ENCODE measurements at regions not wholly inside any gene's neighbourhood (a gene's known extent, or its start where the extent isn't known, plus 50 kb on each side); places are given as distances from the start of the nearest gene placed in this dataset.

DNA sequence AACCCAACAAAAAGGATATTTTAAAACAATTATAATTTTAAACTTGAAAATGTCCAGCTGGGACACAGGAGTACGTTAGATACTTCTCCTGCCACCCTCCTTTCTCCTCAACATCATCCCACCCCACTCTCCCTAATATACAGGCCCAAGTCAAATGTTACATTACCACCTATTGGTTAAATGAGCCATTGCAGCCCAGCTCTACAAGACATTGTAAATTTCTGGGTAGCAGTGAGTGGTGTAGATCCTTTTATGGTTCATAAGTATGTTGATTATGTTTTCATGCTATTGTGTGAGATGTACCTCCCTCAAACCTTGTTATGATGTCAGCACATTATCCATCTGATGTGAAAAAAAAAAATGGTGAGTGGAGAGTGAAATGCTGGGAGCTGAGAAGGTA lies 187.1 kb upstream of the BCOR start:
- in situ Hi-C loops (cut with HindIII; ENCODE audit: low sequenced_read_pairs) = no loop called here

DNA sequence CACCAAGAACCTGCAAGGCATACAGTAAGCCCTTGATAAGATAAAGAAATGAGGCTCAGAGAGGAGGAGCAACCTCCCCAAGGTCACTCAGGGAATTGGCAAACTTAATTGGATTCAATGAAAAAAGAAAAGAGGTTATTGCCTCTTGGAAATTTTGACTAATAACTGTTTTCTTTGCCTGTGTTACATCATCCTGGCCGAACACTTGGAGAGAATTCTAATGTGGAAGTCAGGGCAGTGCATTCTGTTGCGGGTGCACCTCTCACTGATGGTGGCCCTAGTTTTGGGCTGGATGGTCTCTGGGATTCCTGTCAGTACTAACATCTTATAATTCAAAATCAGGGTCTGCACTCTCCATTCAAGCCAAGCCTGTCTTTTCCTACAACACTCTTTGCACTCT lies 186.2 kb upstream of the BCOR start:
- in situ Hi-C loops (cut with HindIII; ENCODE audit: low sequenced_read_pairs) = no loop called here

DNA sequence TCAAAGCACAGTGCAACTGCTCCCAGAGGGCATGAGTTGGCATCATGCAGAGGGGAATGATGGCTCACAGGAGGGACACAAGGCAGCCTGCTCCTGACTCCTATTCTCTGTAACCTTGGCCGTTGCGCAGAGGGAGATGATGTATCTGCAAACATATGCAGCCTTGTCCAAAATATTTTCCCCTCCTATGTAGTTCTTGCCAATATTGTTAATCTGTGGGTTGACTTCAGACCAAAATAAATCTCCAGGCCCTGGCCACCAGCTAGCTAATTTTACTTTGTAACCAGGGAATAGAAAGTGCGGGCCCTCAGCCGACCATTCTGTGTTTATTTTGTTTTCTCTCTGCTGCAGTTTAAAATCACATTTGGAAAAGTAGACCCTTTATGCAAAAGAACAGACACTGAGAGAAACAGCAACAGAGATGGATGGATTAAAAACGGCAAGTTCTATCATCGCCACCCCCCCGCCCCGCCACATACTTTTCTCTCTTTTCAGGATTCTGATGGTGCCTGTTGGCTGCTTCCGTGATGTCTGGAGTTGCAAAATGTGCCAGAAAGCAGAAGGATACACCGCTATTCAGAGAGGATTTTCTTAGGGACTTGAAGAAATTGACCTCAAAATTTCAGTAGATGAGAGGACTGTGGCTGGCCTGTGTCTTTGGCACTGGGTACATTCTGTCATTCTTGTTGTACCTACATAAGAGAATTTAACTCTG lies 185.3 kb upstream of the BCOR start:
- in situ Hi-C loops (cut with HindIII; ENCODE audit: low sequenced_read_pairs) = no loop called here

- in situ Hi-C loops (cut with HindIII; ENCODE audit: low sequenced_read_pairs) = no loop called here
Observed at GRCh38 chrX:40282348-40282747, 184.6 kb upstream of the BCOR start.

DNA sequence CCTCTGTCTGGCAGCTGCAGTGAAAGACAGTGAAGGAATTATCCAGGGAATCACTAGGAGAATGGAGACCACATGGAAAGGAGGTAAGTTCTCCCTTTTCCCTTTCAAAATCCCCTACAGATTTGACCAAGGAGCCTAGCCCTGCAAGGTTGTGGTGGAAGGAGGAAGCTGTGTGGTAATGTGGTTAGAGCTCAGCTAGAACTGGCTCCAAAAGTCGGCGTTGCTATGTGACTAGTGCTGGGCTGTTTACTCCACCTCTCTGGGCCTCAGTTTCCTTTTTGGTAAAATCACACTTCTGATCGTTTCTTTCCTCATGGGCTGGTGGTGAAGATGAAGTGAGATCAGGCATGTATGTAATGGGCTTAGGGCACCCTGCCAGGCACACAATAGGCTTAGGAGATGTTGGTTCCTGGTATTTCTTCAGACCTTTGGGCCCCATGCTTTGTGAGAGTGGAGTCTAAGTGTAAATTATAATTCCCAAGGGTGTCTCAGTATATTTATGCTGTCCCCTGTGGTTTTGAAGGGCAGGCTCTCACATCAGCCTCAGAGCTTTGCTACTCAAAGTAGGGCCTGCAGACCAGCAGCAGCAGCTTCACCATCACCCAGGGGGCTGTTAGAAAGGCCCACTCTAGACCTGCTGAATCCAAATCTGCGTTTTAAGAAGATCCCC lies 183.7 kb upstream of the BCOR start:
- in situ Hi-C loops (cut with HindIII; ENCODE audit: low sequenced_read_pairs) = no loop called here

GRCh38 chrX:40279762-40280161 lies 182.0 kb upstream of the BCOR start:
- in situ Hi-C loops (cut with HindIII; ENCODE audit: low sequenced_read_pairs) = no loop called here

DNA sequence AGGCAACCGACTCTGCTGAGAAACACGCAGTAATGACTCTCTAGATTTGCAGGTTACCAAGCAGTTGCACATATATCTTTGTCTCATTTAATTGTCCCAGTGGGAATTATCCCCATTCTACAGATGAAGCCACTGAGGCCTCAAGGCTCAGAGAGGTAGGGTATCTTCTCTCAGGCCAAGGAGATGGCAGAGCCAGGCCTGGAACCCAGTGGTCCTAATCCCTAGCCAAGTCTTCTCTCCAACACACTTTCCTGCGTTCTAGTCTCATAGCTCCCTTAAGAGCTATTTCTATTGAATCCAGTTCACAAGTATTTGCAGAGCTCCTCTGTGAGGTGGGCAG lies 181.3 kb upstream of the BCOR start:
- in situ Hi-C loops (cut with HindIII; ENCODE audit: low sequenced_read_pairs) = no loop called here

- in situ Hi-C loops (cut with HindIII; ENCODE audit: low sequenced_read_pairs) = no loop called here
Observed at GRCh38 chrX:40278340-40279090, 180.8 kb upstream of the BCOR start.

GRCh38 chrX:40277672-40278071 lies 179.9 kb upstream of the BCOR start:
- in situ Hi-C loops (cut with HindIII; ENCODE audit: low sequenced_read_pairs) = no loop called here

- in situ Hi-C loops (cut with HindIII; ENCODE audit: low sequenced_read_pairs) = loop anchor here (5.0 kb wide), 1 partner anchor 391 kb away; no protein-coding TSS in a partner anchor
Observed at GRCh38 chrX:40273356-40274050, 175.7 kb upstream of the BCOR start.

GRCh38 chrX:40272776-40273175 lies 175.0 kb upstream of the BCOR start:
- in situ Hi-C loops (cut with HindIII; ENCODE audit: low sequenced_read_pairs) = loop anchor here (5.0 kb wide), 1 partner anchor 390 kb away; no protein-coding TSS in a partner anchor

GRCh38 chrX:40272141-40272540 lies 174.4 kb upstream of the BCOR start:
- in situ Hi-C loops (cut with HindIII; ENCODE audit: low sequenced_read_pairs) = loop anchor here (5.0 kb wide), 1 partner anchor 390 kb away; no protein-coding TSS in a partner anchor

DNA sequence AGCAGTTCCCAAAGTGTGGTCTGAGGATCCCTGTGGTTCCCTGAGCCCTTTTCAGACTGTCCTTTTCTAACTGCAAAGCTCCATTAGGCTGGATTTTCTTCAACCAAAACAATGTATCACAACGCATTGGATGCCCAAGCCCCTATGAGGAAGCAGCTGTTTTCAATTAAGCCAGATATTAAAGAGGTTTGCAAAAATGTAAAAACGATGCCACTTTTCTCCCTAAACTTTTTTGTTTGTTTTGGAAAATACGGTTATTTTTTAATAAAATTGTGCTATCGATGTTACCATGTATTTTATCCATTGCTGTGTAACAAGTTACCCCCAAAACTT lies 170.4 kb upstream of the BCOR start:
- in situ Hi-C loops (cut with HindIII; ENCODE audit: low sequenced_read_pairs) = no loop called here

- in situ Hi-C loops (cut with HindIII; ENCODE audit: low sequenced_read_pairs) = no loop called here
Observed at GRCh38 chrX:40267334-40268187, 169.8 kb upstream of the BCOR start.

DNA sequence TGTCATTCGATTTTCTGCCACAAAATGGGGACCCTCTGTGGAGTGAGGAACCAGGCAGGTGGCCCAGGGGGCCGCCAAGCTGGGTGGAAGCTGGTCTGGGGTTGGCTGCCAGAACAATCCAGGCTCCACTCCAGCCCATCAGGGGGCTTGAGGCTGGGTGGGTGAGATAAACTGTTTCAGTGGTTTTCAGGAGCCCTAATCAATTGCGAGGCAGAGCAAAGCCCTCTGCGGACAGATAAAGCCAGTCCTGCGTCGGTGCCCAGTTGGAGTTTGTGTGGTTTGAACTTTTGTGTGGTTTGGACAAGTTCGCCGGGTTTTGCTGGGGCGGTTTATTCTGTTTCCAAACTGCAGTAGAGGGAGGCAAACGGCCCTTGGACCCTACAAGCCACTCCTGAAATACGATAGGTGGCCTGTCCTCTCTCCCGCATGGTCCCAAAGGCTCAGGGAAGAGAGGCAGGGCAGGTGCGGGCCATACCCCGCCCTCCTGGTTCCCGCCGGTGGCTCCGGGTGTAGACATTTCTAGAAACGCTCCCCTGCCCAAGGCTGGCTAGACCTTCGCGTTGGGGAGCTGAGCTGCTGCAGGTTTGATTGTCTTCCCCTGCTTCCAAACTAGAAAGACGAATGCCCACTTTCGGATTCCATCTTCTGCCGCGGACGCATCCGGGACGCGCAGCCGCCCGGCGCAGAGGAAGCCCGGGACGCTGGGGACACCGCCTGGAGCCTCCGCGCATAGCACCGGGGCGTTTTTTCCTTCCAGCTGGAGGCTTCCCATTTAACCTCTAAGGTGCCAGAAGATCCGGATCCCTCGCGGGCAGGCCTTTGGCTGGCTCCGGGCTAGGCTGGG lies 169.0 kb upstream of the BCOR start:
- in situ Hi-C loops (cut with HindIII; ENCODE audit: low sequenced_read_pairs) = no loop called here

GRCh38 chrX:40265936-40266335 lies 168.2 kb upstream of the BCOR start:
- in situ Hi-C loops (cut with HindIII; ENCODE audit: low sequenced_read_pairs) = no loop called here

DNA sequence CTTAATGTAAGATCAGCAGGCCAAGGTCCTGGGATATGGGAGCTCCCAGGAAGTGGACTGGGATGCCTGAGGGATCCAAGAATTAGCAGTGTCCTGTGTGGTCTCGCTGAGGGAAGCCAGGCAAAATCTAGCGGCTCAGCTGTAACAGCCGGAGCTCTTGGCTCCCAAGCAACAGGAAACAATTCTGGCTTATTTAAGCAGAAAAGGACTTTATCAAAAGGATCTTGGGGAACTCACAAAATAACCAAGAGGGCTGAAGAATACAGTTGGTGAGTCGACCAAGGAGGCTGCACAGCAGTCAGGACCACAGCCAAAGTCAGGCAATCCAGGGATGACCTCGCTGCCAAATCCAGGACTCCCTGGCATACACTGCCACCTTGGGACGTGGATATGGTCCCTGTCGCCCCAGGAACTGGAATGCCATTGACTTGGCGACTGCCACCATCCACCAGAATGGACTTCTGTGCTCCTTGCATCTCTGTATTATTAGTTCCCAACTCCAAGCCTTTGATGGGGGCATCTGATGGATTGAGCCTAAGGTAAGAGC lies 165.3 kb upstream of the BCOR start:
- in situ Hi-C loops (cut with HindIII; ENCODE audit: low sequenced_read_pairs) = no loop called here

- in situ Hi-C loops (cut with HindIII; ENCODE audit: low sequenced_read_pairs) = no loop called here
Observed at GRCh38 chrX:40262157-40263013, 164.6 kb upstream of the BCOR start.

- in situ Hi-C loops (cut with HindIII; ENCODE audit: low sequenced_read_pairs) = no loop called here
Observed at GRCh38 chrX:40261833-40262156, 164.0 kb upstream of the BCOR start.
